ENCODE measurements at regions not wholly inside any gene's neighbourhood (a gene's known extent, or its start where the extent isn't known, plus 50 kb on each side); places are given as distances from the start of the nearest gene placed in this dataset.

DNA sequence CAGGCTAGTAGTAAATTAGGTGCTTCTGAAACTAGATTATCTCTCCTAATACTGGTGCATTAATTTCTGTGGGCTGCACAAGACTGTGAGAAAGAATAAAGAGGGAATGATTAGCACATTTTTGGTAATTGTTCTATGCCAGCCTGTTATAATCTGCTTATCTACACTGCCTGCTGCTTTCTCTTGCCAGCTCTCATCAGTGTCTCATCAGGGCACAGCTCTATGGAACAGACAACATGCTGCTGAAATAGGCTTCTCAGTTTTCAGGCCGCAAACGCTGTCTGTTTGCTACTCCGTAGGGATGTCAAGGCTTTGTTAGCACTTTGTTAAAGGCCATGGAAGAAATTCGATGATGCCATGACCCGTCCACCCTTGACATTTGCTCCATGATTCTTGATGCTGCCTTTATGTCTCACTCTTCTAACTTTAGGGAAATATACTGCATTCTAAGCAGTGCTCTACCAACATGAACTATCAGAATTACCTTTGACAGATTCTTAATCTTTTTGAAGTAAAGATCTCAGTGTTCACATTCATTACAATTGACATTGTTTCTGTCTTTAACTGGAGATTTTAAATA, 84.0 kb upstream of the PRR20A start:
- in situ Hi-C loops (cut with HindIII; ENCODE audit: low pct_ligation_motif_present, low sequenced_read_pairs) = no loop called here
- TF ChIP-seq, protein P1, sequence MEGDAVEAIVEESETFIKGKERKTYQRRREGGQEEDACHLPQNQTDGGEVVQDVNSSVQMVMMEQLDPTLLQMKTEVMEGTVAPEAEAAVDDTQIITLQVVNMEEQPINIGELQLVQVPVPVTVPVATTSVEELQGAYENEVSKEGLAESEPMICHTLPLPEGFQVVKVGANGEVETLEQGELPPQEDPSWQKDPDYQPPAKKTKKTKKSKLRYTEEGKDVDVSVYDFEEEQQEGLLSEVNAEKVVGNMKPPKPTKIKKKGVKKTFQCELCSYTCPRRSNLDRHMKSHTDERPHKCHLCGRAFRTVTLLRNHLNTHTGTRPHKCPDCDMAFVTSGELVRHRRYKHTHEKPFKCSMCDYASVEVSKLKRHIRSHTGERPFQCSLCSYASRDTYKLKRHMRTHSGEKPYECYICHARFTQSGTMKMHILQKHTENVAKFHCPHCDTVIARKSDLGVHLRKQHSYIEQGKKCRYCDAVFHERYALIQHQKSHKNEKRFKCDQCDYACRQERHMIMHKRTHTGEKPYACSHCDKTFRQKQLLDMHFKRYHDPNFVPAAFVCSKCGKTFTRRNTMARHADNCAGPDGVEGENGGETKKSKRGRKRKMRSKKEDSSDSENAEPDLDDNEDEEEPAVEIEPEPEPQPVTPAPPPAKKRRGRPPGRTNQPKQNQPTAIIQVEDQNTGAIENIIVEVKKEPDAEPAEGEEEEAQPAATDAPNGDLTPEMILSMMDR (IDR thresholded peaks at IDR 0.05; ENCODE audit: low read depth, low read length, missing control alignments) = no peak
- H3K36me3 ChIP-seq (replicated peaks) = no peaks in the 10 kb centered on the region
- no peaks in the 10 kb centered on the region for H3K27me3 ChIP-seq (replicated peaks)
- DNase-seq = no peak
- H3K27ac ChIP-seq = no peak overlapping the region
- H3K4me3 ChIP-seq (ENCODE audit: low read depth, low read length) = no peak overlapping the region

DNA sequence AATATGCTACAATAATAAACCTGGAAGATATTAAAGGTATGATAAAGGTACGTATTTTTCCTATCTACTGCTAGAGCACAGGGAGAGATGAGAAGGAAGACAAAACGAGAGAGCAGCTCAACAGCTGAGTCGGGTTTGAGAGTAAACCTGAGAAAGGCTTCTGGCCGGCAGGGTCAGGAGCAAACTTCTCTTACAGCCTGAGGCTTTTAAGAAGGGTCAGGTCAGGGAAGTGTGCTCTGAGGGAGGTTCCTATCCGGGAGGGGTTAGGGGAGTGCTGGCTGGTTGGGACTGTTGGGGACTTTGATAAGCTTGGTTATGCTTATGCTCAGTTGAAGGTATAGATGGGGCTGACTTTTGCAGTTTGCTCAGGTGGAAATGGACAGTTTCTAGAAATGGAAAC, 77.7 kb upstream of the PRR20A start:
- Histone ChIP-seq H3K36me3 (replicated peaks) (no peaks in the 10 kb centered on the region), H3K27me3 (replicated peaks) (no peaks in the 10 kb centered on the region), H3K4me3 (ENCODE audit: low read depth, low read length) (no peak overlapping the region), H3K27ac (no peak overlapping the region)
- in situ Hi-C loops (cut with HindIII; ENCODE audit: low pct_ligation_motif_present, low sequenced_read_pairs) = no loop called here
- TF ChIP-seq, protein P1 (IDR thresholded peaks at IDR 0.05; ENCODE audit: low read depth, low read length, missing control alignments) = no peak
- no peak for DNase-seq

DNA sequence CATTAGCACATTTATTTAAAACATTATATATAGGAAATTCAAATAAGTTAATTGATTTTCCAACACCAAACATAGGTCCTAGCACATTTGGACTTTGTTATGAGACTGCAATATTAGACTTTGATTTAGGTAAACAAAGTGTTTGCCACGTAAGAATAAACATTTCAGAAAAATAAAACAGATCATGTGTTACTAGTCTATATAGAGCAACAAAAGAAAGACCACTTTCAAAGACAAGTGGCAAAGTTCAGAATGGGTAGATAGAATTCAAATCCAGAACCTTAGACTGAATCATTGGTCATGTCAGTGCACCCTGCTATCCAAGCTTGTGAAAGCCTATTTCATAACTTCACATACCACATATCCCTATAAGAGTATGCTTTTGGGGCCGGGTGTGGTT, 66.7 kb upstream of the PRR20A start:
- in situ Hi-C loops (cut with HindIII; ENCODE audit: low pct_ligation_motif_present, low sequenced_read_pairs) = no loop called here
- no peak overlapping the region for H3K4me3 ChIP-seq (ENCODE audit: low read depth, low read length)
- no peaks in the 10 kb centered on the region for H3K36me3 ChIP-seq (replicated peaks)
- H3K27me3 ChIP-seq (replicated peaks) = no peaks in the 10 kb centered on the region
- no peak for DNase-seq
- H3K27ac ChIP-seq = no peak overlapping the region
- TF ChIP-seq, protein P1 (IDR thresholded peaks at IDR 0.05; ENCODE audit: low read depth, low read length, missing control alignments) = no peak

DNA sequence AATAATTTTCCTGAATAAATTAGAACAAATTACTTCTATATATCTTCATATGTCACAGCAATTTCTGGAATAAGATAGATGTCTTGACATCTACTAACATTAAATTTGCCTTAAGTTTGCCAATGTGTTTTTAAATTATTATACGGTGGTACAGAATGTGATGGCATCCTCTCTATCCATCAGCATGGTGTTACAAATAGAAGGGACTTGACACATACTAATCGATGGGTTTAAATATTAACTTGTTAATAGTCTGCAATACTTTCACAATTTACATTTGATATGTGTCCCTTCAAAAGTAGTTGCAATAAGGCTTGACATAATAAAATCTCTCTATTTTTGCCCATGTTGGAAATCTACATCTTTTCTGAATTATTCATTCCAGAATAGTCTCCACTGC, 65.1 kb upstream of the PRR20A start:
- no peak for DNase-seq
- no peak overlapping the region for H3K27ac ChIP-seq
- no peaks in the 10 kb centered on the region for H3K36me3 ChIP-seq (replicated peaks)
- no peak overlapping the region for H3K4me3 ChIP-seq (ENCODE audit: low read depth, low read length)
- TF ChIP-seq, protein P1 (IDR thresholded peaks at IDR 0.05; ENCODE audit: low read depth, low read length, missing control alignments) = no peak
- no peaks in the 10 kb centered on the region for H3K27me3 ChIP-seq (replicated peaks)
- in situ Hi-C loops (cut with HindIII; ENCODE audit: low pct_ligation_motif_present, low sequenced_read_pairs) = no loop called here

DNA sequence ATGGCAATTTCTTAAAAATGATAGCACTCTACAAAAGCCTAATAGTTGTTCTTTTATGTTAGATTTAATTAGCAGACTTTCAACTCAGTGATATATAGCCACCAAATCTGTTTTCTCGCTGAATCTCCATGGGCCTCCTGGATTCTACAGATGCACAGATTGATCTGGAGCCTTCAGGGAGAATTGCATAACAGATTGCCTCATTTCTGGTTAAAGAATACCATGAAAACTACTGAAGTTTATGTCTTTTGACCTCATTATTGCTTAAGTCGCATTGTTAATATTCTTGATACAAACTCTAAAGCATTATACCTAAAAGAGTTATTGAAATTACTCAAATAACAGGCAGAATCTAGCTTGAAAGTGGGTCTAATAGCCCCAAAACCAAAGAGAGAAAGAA, 53.7 kb upstream of the PRR20A start:
- Histone ChIP-seq H3K4me3 (ENCODE audit: low read depth, low read length) (no peak overlapping the region), H3K27me3 (replicated peaks) (no peaks in the 10 kb centered on the region), H3K36me3 (replicated peaks) (no peaks in the 10 kb centered on the region), H3K27ac (no peak overlapping the region)
- TF ChIP-seq, protein P1 (IDR thresholded peaks at IDR 0.05; ENCODE audit: low read depth, low read length, missing control alignments) = no peak
- in situ Hi-C loops (cut with HindIII; ENCODE audit: low pct_ligation_motif_present, low sequenced_read_pairs) = no loop called here
- no peak for DNase-seq
